OCI-LY7 (cell line): ENCODE measurements at regions not wholly inside any gene's neighbourhood (a gene's known extent, or its start where the extent isn't known, plus 50 kb on each side); places are given as distances from the start of the nearest gene placed in this dataset.

Experiments
- BruUV-seq: library from RNA; stranded (reverse); fragments of 400-500 nt; replicated peaks from 2 replicates; lab custom pipeline; 2021; lab: Mats Ljungman, UMichigan
- CTCF ChIA-PET: fragments of 300-600 bp; sonication (Branson Sonifier 250); formaldehyde crosslinking; loops from one replicate; lab custom pipeline; 2022; ENCODE audit warnings: antibody characterized with exemption; ENCODE audit not compliant: unreplicated experiment; lab: Charles Lee
- POLR2A ChIA-PET: fragments of 300-600 bp; sonication (Branson Sonifier 250); formaldehyde crosslinking; loops from one replicate; lab custom pipeline; 2022; ENCODE audit warnings: antibody characterized with exemption; lab: Charles Lee
- DNase-seq: peaks from one replicate; pipeline ENCODE4 v3.0.0-alpha.2; 2015; ENCODE audit warnings: low spot score
- H2AFZ ChIP-seq: fragments of 200-600 bp; sonication (generic), shearing (Covaris generic); 2 replicates; pipeline ENCODE4 v1.6.1; 2014; ENCODE audit warnings: mild to moderate bottlenecking, antibody characterized with exemption, low read length, moderate library complexity
- H3K27ac ChIP-seq: fragments of 200-600 bp; sonication (generic); 2 replicates; pipeline ENCODE4 v1.5.1; 2014; ENCODE audit warnings: mixed run types, low read depth, mild to moderate bottlenecking, moderate library complexity, low read length, inconsistent platforms; ENCODE audit not compliant: poor library complexity, severe bottlenecking
- H3K36me3 ChIP-seq: fragments of 200-600 bp; sonication (generic); 2 replicates; pipeline ENCODE4 v1.6.1; 2014; ENCODE audit warnings: mild to moderate bottlenecking, antibody characterized with exemption, low read length, moderate library complexity, mixed read lengths; ENCODE audit not compliant: insufficient read depth
- H3K4me1 ChIP-seq: fragments of 200-600 bp; sonication (generic); 2 replicates; pipeline ENCODE4 v1.5.1; 2014; ENCODE audit warnings: mild to moderate bottlenecking, low read length; ENCODE audit not compliant: insufficient read depth, poor library complexity, severe bottlenecking
- H3K4me2 ChIP-seq: fragments of 200-600 bp; sonication (generic); 2 replicates; pipeline ENCODE4 v1.6.1; 2014; ENCODE audit warnings: mild to moderate bottlenecking, low read length
- H3K4me3 ChIP-seq: fragments of 200-600 bp; sonication (generic); 2 replicates; pipeline ENCODE4 v1.5.1; 2014; ENCODE audit warnings: mild to moderate bottlenecking, low read depth, low read length; ENCODE audit not compliant: poor library complexity, severe bottlenecking
- H3K79me2 ChIP-seq: fragments of 200-600 bp; sonication (generic); 2 replicates; pipeline ENCODE4 v1.6.1; 2016; ENCODE audit warnings: low read depth, mild to moderate bottlenecking, low read length, moderate library complexity, mixed read lengths; ENCODE audit not compliant: insufficient read depth
- H3K9me2 ChIP-seq: fragments of 200-600 bp; sonication (generic); 2 replicates; pipeline ENCODE4 v1.6.1; 2016; ENCODE audit warnings: mild to moderate bottlenecking, low read length, mixed read lengths; ENCODE audit not compliant: insufficient read depth
- H3K9me3 ChIP-seq: fragments of 200-600 bp; sonication (generic); 2 replicates; pipeline ENCODE4 v1.6.1; 2014; ENCODE audit warnings: mild to moderate bottlenecking, mixed run types, low read length, mixed read lengths
- H4K20me1 ChIP-seq: fragments of 200-600 bp; sonication (generic); 2 replicates; pipeline ENCODE4 v1.6.1; 2014; ENCODE audit warnings: mild to moderate bottlenecking, antibody characterized with exemption, low read length, moderate library complexity, mixed read lengths; ENCODE audit not compliant: insufficient read depth
- CTCF ChIP-seq: fragments of 200-600 bp; sonication (generic); conservative IDR thresholded peaks from 2 replicates; pipeline ENCODE4 v1.5.1; 2014; ENCODE audit warnings: mild to moderate bottlenecking, antibody characterized with exemption, low read length, moderate library complexity, mixed read lengths
- EZH2phosphoT487 ChIP-seq: fragments of 200-600 bp; sonication (generic); IDR thresholded peaks from 2 replicates; pipeline ENCODE4 v1.6.1; 2018; ENCODE audit warnings: low read depth, borderline replicate concordance, mild to moderate bottlenecking, mixed run types, antibody characterized with exemption, low read length, moderate library complexity, mixed read lengths
- intact Hi-C: fragments of 100-400 bp; cut with micrococcal nuclease; formaldehyde crosslinking; loops from one replicate; pipeline ENCODE4 v1.10.0; 2022; ENCODE audit not compliant: unreplicated experiment

GRCh38 chr13:58977085-58977484 is 1186.6 kb downstream of the DIAPH3 start:
- intact Hi-C loops, result no loop called here
- no peaks in the 10 kb centered on the region for H4K20me1 ChIP-seq
- H3K4me1 ChIP-seq, result no peaks in the 10 kb centered on the region
- H3K36me3 ChIP-seq, result no peaks in the 10 kb centered on the region
- POLR2A ChIA-PET, result interaction anchor here (1.4 kb wide), 1 partner anchor 84 kb away, joined by 3 read pairs; no protein-coding TSS in a partner anchor
- no peaks in the 10 kb centered on the region; the same call in 1 of the 2 replicates for H3K9me2 ChIP-seq
- no peak overlapping the region for H3K4me2 ChIP-seq
- no peak for DNase-seq
- CTCF ChIA-PET, result no interaction called here
- H3K79me2 ChIP-seq, result no peaks in the 10 kb centered on the region
- no peak overlapping the region for H3K4me3 ChIP-seq
- H3K9me3 ChIP-seq, result no peaks in the 10 kb centered on the region
- TF ChIP-seq CTCF, result no peak
- no peak for TF ChIP-seq EZH2phosphoT487
- no peak overlapping the region for H2AFZ ChIP-seq
- H3K27ac ChIP-seq, result no peak overlapping the region
- no TSS peak for BruUV-seq

DNA sequence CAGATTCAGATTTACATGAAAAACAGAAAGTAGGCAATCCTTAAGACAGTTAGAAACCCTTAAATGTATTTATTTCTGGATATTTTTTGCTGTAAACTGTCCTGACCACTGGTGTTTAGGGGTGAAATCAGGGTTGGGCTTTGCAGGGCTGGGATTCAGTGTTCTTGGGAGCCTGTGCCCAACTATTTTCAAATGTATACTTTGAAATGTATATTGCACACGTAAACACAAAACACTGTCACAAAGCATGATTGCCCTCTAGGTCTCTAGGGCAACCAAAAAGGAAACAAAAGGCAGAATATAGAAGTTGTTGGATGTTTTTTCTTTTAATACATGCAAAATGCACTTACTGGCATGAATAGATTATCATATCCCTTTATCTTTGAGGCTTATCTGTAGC is 1185.4 kb downstream of the DIAPH3 start:
- ChIA-PET CTCF (no interaction called here), POLR2A (interaction anchor here (0.8 kb wide), 1 partner anchor 9 kb away, joined by 3 read pairs; no protein-coding TSS in a partner anchor)
- Histone ChIP-seq H4K20me1 (no peaks in the 10 kb centered on the region), H3K4me3 (no peak overlapping the region), H2AFZ (no peak overlapping the region), H3K9me3 (no peaks in the 10 kb centered on the region), H3K79me2 (no peaks in the 10 kb centered on the region), H3K9me2 (no peaks in the 10 kb centered on the region; the same call in 1 of the 2 replicates), H3K27ac (no peak overlapping the region), H3K4me2 (no peak overlapping the region), H3K36me3 (no peaks in the 10 kb centered on the region), H3K4me1 (no peaks in the 10 kb centered on the region)
- DNase-seq, result no peak
- TF ChIP-seq EZH2phosphoT487 (no peak), CTCF (no peak)
- intact Hi-C loops, result no loop called here
- no TSS peak for BruUV-seq

- H3K79me2 ChIP-seq, result no peaks in the 10 kb centered on the region
- H2AFZ ChIP-seq, result no peak overlapping the region
- no TSS peak for BruUV-seq
- no peaks in the 10 kb centered on the region for H4K20me1 ChIP-seq
- intact Hi-C loops, result no loop called here
- DNase-seq, result no peak
- ChIA-PET CTCF (no interaction called here), POLR2A (interaction anchor here (0.6 to 1.5 kb wide), 6 partner anchors 8 to 1199 kb away, joined by 3 read pairs; no protein-coding TSS in a partner anchor)
- no peak overlapping the region for H3K27ac ChIP-seq
- H3K4me2 ChIP-seq, result no peak overlapping the region
- H3K36me3 ChIP-seq, result no peaks in the 10 kb centered on the region
- H3K9me3 ChIP-seq, result no peaks in the 10 kb centered on the region
- H3K4me3 ChIP-seq, result no peak overlapping the region
- TF ChIP-seq CTCF, result no peak
- TF ChIP-seq EZH2phosphoT487, result no peak
- H3K4me1 ChIP-seq, result no peaks in the 10 kb centered on the region
- no peaks in the 10 kb centered on the region; the same call in 1 of the 2 replicates for H3K9me2 ChIP-seq
Measured at GRCh38 chr13:58979851-58980250, 1183.9 kb downstream of the DIAPH3 start.
